ENCODE measurements at regions not wholly inside any gene's neighbourhood (a gene's known extent, or its start where the extent isn't known, plus 50 kb on each side); places are given as distances from the start of the nearest gene placed in this dataset.

- Histone ChIP-seq H3K4me3 (no peak overlapping the region), H3K9me3 (no peaks in the 10 kb centered on the region), H3K36me3 (ENCODE audit: insufficient read depth in 1 of 2, low read depth in 1 of 2) (no peaks in the 10 kb centered on the region), H3K27me3 (ENCODE audit: insufficient read depth in 3 of 3, low read length in 2 of 3) (peaks cover 3 to 6% (median 5%) of the 10 kb centered on the region in 3 donors), H3K27ac (no peak overlapping the region), H3K4me1 (no peaks in the 10 kb centered on the region)
- DNase-seq (no peak), ATAC-seq (no peak)
- intact Hi-C loops (cut with DNase I): no loop called here
- WGBS, 3 donors: 72 to 78% (median 75%) methylated on average over 9 of the region's 9 CpGs
- no peak for TF ChIP-seq CTCF (IDR thresholded peaks at IDR 0.05)
Measured at GRCh38 chr5:10858945-10859344, 97.9 kb upstream of the DAP start.

- no peaks in the 10 kb centered on the region for H3K36me3 ChIP-seq (ENCODE audit: insufficient read depth in 1 of 2, low read depth in 1 of 2)
- DNase-seq: no peak
- H3K4me1 ChIP-seq: no peaks in the 10 kb centered on the region
- intact Hi-C loops (cut with DNase I): no loop called here
- H3K4me3 ChIP-seq: no peak overlapping the region
- no peak overlapping the region for H3K27ac ChIP-seq
- no peak for ATAC-seq
- no peak for TF ChIP-seq CTCF (IDR thresholded peaks at IDR 0.05)
- WGBS, 3 donors: 69 to 76% (median 72%) methylated on average over 5 of the region's 5 CpGs
- H3K9me3 ChIP-seq: no peaks in the 10 kb centered on the region
- H3K27me3 ChIP-seq (ENCODE audit: insufficient read depth in 3 of 3, low read length in 2 of 3): peaks cover 3 to 6% (median 5%) of the 10 kb centered on the region in 3 donors
Measured at GRCh38 chr5:10858307-10858706, 97.3 kb upstream of the DAP start.

- no peaks in the 10 kb centered on the region for H3K36me3 ChIP-seq (ENCODE audit: insufficient read depth in 1 of 2, low read depth in 1 of 2)
- H3K4me3 ChIP-seq: no peak overlapping the region
- no peak for DNase-seq
- peaks cover 3 to 6% (median 5%) of the 10 kb centered on the region in 3 donors for H3K27me3 ChIP-seq (ENCODE audit: insufficient read depth in 3 of 3, low read length in 2 of 3)
- TF ChIP-seq CTCF (IDR thresholded peaks at IDR 0.05): no peak
- H3K27ac ChIP-seq: no peak overlapping the region
- H3K9me3 ChIP-seq: no peaks in the 10 kb centered on the region
- intact Hi-C loops (cut with DNase I): no loop called here
- WGBS, 3 donors: 41 to 47% (median 44%) methylated on average over 11 of the region's 11 CpGs
- ATAC-seq: no peak
- no peaks in the 10 kb centered on the region for H3K4me1 ChIP-seq
Measured at GRCh38 chr5:10857338-10857733, 96.3 kb upstream of the DAP start.

GRCh38 chr5:10856683-10857337 lies 95.8 kb upstream of the DAP start:
- Histone ChIP-seq H3K4me3 (no peak overlapping the region), H3K4me1 (no peaks in the 10 kb centered on the region), H3K27me3 (ENCODE audit: insufficient read depth in 3 of 3, low read length in 2 of 3) (peaks cover 3 to 5% (median 4%) of the 10 kb centered on the region in 3 donors), H3K27ac (no peak overlapping the region), H3K9me3 (no peaks in the 10 kb centered on the region), H3K36me3 (ENCODE audit: insufficient read depth in 1 of 2, low read depth in 1 of 2) (no peaks in the 10 kb centered on the region)
- intact Hi-C loops (cut with DNase I): no loop called here
- DNase-seq (peak in 1 of 2 donors; percentile 17), ATAC-seq (no peak)
- WGBS, 3 donors: 20 to 26% (median 26%) methylated on average over 16 of the region's 16 CpGs
- peak; percentile 41 for TF ChIP-seq CTCF (IDR thresholded peaks at IDR 0.05)

GRCh38 chr5:10856071-10856470 lies 95.0 kb upstream of the DAP start:
- H3K36me3 ChIP-seq (ENCODE audit: insufficient read depth in 1 of 2, low read depth in 1 of 2): no peaks in the 10 kb centered on the region
- DNase-seq: no peak
- TF ChIP-seq CTCF (IDR thresholded peaks at IDR 0.05): no peak
- H3K4me3 ChIP-seq: no peak overlapping the region
- H3K4me1 ChIP-seq: no peaks in the 10 kb centered on the region
- no peak overlapping the region for H3K27ac ChIP-seq
- no peaks in the 10 kb centered on the region for H3K9me3 ChIP-seq
- no peak for ATAC-seq
- intact Hi-C loops (cut with DNase I): no loop called here
- 73 to 81% (median 76%) methylated on average over 5 of the region's 5 CpGs for WGBS, 3 donors
- H3K27me3 ChIP-seq (ENCODE audit: insufficient read depth in 3 of 3, low read length in 2 of 3): peaks cover 3 to 5% (median 4%) of the 10 kb centered on the region in 3 donors

Data from psoas muscle (tissue), 7 donors.